HG02759 (cell line): ENCODE measurements at regions not wholly inside any gene's neighbourhood (a gene's known extent, or its start where the extent isn't known, plus 50 kb on each side); places are given as distances from the start of the nearest gene placed in this dataset.

Experiments
- ATAC-seq: cut with Tn5 transposase; IDR thresholded peaks from one replicate; pipeline ENCODE4 v1.9.1; 2021; ENCODE audit warnings: mild to moderate bottlenecking, moderate library complexity; ENCODE audit not compliant: unreplicated experiment

GRCh38 chr20:21808863-21809664, 103.6 kb downstream of the PAX1 start:
- ATAC-seq: peak; percentile 48

DNA sequence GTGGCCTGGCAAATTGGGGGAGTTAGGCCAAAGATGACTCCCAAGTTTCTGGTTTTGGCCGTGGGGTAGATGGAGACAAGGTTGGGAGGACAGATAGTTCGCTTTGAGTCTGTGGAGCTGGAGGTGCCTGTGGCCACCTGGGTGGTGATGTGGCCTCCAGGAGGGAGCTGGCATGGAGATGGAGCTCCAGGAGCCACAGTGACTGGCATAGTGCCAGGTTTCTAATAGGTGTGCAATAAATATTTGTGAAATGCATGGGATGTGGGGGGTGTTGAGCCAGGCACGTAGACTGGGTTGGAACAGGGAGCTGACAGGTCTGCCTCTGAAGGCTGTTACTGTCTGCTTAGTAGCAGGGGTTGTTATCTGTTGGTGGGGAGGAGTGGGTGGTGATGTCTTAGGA, 102.7 kb downstream of the PAX1 start:
- ATAC-seq: no peak

DNA sequence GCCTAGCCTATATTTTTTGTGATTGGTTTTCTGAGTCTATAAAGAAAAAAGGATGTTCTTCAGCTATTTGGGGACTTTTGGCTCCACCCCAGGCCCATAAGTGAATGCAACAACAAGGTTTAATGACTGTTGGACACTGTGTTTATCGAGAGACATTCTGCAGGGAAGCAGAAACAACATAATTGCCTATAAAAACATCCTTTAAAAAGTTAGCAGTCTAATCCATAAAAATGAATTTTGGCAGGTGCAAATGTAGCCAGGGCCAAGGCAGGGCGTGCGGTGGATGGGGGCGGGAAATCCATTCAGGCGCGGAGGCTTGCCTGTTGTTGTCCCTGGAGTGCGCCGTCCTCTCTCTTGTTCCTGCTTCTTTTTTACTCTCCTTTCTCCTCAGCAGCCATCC, 99.3 kb downstream of the PAX1 start:
- no peak for ATAC-seq

DNA sequence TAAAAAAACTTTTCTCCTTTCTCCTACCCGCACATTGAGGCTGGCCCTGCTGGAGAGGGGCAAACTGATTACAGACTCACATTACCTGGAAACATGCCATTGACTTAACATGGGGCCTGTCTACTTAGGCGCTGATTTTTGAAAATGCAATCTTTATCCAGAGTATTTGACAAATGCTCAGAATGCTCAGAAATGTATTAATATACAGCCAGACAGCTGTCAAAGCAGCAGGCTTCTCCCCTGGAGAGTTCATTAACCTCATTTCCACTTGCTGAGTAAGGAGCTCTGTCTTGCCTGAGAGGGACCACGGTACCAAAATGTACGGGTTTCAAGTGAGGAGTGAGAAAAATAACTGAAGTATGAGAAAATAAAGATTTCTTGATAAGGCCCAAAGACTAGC, 95.7 kb downstream of the PAX1 start:
- ATAC-seq: no peak

- ATAC-seq: no peak
Measured at GRCh38 chr20:21798384-21798783, 92.9 kb downstream of the PAX1 start.

DNA sequence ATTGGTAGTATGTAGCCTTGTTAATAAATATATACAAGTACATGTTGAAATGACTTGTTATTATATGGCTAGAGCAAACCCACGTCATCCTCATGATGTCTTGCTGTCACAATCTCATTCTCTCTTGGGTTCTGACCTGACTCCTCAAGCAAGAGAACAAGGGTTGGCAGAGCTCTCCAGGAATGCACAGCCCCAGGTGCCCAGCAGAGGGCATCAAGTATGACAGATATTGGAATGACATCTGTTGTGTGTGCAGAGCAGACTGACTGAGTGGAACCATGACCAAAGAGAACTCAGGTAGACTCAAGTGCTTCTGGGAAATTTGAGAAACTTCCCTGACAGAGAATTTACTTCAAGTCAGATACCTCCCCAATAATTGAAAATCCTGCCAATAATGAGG, 90.6 kb downstream of the PAX1 start:
- ATAC-seq: no peak

DNA sequence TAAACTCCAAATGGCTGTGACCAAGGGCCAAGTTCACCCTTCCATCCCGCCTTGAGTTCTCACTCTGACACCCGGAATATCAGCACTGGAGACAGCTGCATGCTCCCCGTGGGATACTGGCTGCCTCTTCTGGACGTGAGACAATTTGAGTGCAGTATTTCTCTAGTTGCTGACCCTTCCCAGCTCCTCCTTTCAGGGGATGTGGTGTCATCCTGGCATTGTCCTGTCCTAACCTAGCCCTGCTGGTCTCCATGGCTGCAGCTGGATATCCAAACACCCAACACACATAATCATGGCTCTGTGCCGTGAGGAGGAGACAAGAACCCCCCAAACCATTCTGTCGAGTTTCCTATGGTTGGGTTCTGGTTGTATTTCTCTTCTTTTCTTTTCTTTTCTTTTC, 82.6 kb downstream of the PAX1 start:
- no peak for ATAC-seq

- ATAC-seq: no peak
Measured at GRCh38 chr20:21781446-21782075, 76.1 kb downstream of the PAX1 start.

DNA sequence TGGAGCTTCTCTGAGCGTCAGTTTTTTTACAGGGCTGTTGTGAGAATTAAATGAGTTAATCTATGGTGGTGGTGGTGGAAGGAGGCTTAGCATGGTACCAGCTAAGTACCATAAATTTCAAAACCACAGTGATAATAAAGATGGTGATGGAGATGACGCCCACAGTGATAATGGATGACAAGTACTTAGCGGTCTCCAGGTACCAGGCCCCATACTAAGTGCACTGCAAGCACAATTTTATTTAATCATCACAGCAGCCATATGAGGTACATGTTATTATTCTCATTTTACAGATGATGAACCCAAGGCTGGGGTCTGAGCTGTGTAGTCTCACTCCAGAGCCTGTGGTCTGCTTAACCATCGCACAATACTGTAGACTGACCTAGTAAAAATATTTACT, 75.1 kb downstream of the PAX1 start:
- no peak for ATAC-seq
